OCI-LY7 (cell line): ENCODE measurements at regions not wholly inside any gene's neighbourhood (a gene's known extent, or its start where the extent isn't known, plus 50 kb on each side); places are given as distances from the start of the nearest gene placed in this dataset.
A peak's percentile ranks its signal among the peaks of the same experiment; 100 is the strongest.

Source experiments
- BruUV-seq: library from RNA; stranded (reverse); fragments of 400-500 nt; replicated peaks from 2 replicates; lab custom pipeline; 2021; lab: Mats Ljungman, UMichigan
- CTCF ChIA-PET: fragments of 300-600 bp; sonication (Branson Sonifier 250); formaldehyde crosslinking; loops from one replicate; lab custom pipeline; 2022; ENCODE audit warnings: antibody characterized with exemption; ENCODE audit not compliant: unreplicated experiment; lab: Charles Lee
- POLR2A ChIA-PET: fragments of 300-600 bp; sonication (Branson Sonifier 250); formaldehyde crosslinking; loops from one replicate; lab custom pipeline; 2022; ENCODE audit warnings: antibody characterized with exemption; lab: Charles Lee
- DNase-seq: peaks from one replicate; pipeline ENCODE4 v3.0.0-alpha.2; 2015; ENCODE audit warnings: low spot score
- H2AFZ ChIP-seq: fragments of 200-600 bp; sonication (generic), shearing (Covaris generic); 2 replicates; pipeline ENCODE4 v1.6.1; 2014; ENCODE audit warnings: mild to moderate bottlenecking, antibody characterized with exemption, low read length, moderate library complexity
- H3K27ac ChIP-seq: fragments of 200-600 bp; sonication (generic); 2 replicates; pipeline ENCODE4 v1.5.1; 2014; ENCODE audit warnings: mixed run types, low read depth, mild to moderate bottlenecking, moderate library complexity, low read length, inconsistent platforms; ENCODE audit not compliant: poor library complexity, severe bottlenecking
- H3K36me3 ChIP-seq: fragments of 200-600 bp; sonication (generic); 2 replicates; pipeline ENCODE4 v1.6.1; 2014; ENCODE audit warnings: mild to moderate bottlenecking, antibody characterized with exemption, low read length, moderate library complexity, mixed read lengths; ENCODE audit not compliant: insufficient read depth
- H3K4me1 ChIP-seq: fragments of 200-600 bp; sonication (generic); 2 replicates; pipeline ENCODE4 v1.5.1; 2014; ENCODE audit warnings: mild to moderate bottlenecking, low read length; ENCODE audit not compliant: insufficient read depth, poor library complexity, severe bottlenecking
- H3K4me2 ChIP-seq: fragments of 200-600 bp; sonication (generic); 2 replicates; pipeline ENCODE4 v1.6.1; 2014; ENCODE audit warnings: mild to moderate bottlenecking, low read length
- H3K4me3 ChIP-seq: fragments of 200-600 bp; sonication (generic); 2 replicates; pipeline ENCODE4 v1.5.1; 2014; ENCODE audit warnings: mild to moderate bottlenecking, low read depth, low read length; ENCODE audit not compliant: poor library complexity, severe bottlenecking
- H3K79me2 ChIP-seq: fragments of 200-600 bp; sonication (generic); 2 replicates; pipeline ENCODE4 v1.6.1; 2016; ENCODE audit warnings: low read depth, mild to moderate bottlenecking, low read length, moderate library complexity, mixed read lengths; ENCODE audit not compliant: insufficient read depth
- H3K9me2 ChIP-seq: fragments of 200-600 bp; sonication (generic); 2 replicates; pipeline ENCODE4 v1.6.1; 2016; ENCODE audit warnings: mild to moderate bottlenecking, low read length, mixed read lengths; ENCODE audit not compliant: insufficient read depth
- H3K9me3 ChIP-seq: fragments of 200-600 bp; sonication (generic); 2 replicates; pipeline ENCODE4 v1.6.1; 2014; ENCODE audit warnings: mild to moderate bottlenecking, mixed run types, low read length, mixed read lengths
- H4K20me1 ChIP-seq: fragments of 200-600 bp; sonication (generic); 2 replicates; pipeline ENCODE4 v1.6.1; 2014; ENCODE audit warnings: mild to moderate bottlenecking, antibody characterized with exemption, low read length, moderate library complexity, mixed read lengths; ENCODE audit not compliant: insufficient read depth
- CTCF ChIP-seq: fragments of 200-600 bp; sonication (generic); conservative IDR thresholded peaks from 2 replicates; pipeline ENCODE4 v1.5.1; 2014; ENCODE audit warnings: mild to moderate bottlenecking, antibody characterized with exemption, low read length, moderate library complexity, mixed read lengths
- EZH2phosphoT487 ChIP-seq: fragments of 200-600 bp; sonication (generic); IDR thresholded peaks from 2 replicates; pipeline ENCODE4 v1.6.1; 2018; ENCODE audit warnings: low read depth, borderline replicate concordance, mild to moderate bottlenecking, mixed run types, antibody characterized with exemption, low read length, moderate library complexity, mixed read lengths
- intact Hi-C: fragments of 100-400 bp; cut with micrococcal nuclease; formaldehyde crosslinking; loops from one replicate; pipeline ENCODE4 v1.10.0; 2022; ENCODE audit not compliant: unreplicated experiment

GRCh38 chr22:27197618-27198017 lies 540.2 kb downstream of the MIAT start:
- Histone ChIP-seq H3K4me1 (no peaks in the 10 kb centered on the region), H3K79me2 (no peaks in the 10 kb centered on the region), H3K27ac (no peak overlapping the region), H3K4me2 (no peak overlapping the region), H3K36me3 (no peaks in the 10 kb centered on the region), H3K9me2 (no peaks in the 10 kb centered on the region), H4K20me1 (no peaks in the 10 kb centered on the region), H3K4me3 (no peak overlapping the region), H2AFZ (peak overlapping the region; percentile 23; the same call in 1 of the 2 replicates), H3K9me3 (peaks cover 12% of the 10 kb centered on the region; the same call in 1 of the 2 replicates)
- peak; percentile 7 for DNase-seq
- BruUV-seq, result no TSS peak
- TF ChIP-seq EZH2phosphoT487 (no peak), CTCF (no peak)
- CTCF ChIA-PET, result no interaction called here
- POLR2A ChIA-PET, result no interaction called here
- intact Hi-C loops, result no loop called here

GRCh38 chr22:27198518-27199035 lies 541.2 kb downstream of the MIAT start:
- Histone ChIP-seq H3K27ac (no peak overlapping the region), H3K4me2 (no peak overlapping the region), H3K36me3 (no peaks in the 10 kb centered on the region), H2AFZ (no peak overlapping the region), H3K4me1 (no peaks in the 10 kb centered on the region), H3K79me2 (no peaks in the 10 kb centered on the region), H4K20me1 (no peaks in the 10 kb centered on the region), H3K9me3 (peaks cover 12% of the 10 kb centered on the region; the same call in 1 of the 2 replicates), H3K4me3 (no peak overlapping the region), H3K9me2 (no peaks in the 10 kb centered on the region)
- CTCF ChIA-PET, result no interaction called here
- POLR2A ChIA-PET, result no interaction called here
- TF ChIP-seq EZH2phosphoT487, result no peak
- no peak for TF ChIP-seq CTCF
- BruUV-seq, result no TSS peak
- intact Hi-C loops, result no loop called here
- no peak for DNase-seq

- ChIA-PET CTCF (no interaction called here), POLR2A (no interaction called here)
Measured at GRCh38 chr22:27199354-27199753, 542.0 kb downstream of the MIAT start.

More at GRCh38 chr22:27199354-27199753, 542.0 kb downstream of the MIAT start:
- no peak overlapping the region for H2AFZ ChIP-seq
- H3K79me2 ChIP-seq, result no peaks in the 10 kb centered on the region
- H3K4me2 ChIP-seq, result no peak overlapping the region
- no peak overlapping the region for H3K27ac ChIP-seq
- no peak for DNase-seq
- H3K4me1 ChIP-seq, result no peaks in the 10 kb centered on the region
- no peaks in the 10 kb centered on the region for H3K36me3 ChIP-seq
- H3K9me3 ChIP-seq, result peaks cover 12% of the 10 kb centered on the region; the same call in 1 of the 2 replicates
- no peaks in the 10 kb centered on the region for H3K9me2 ChIP-seq
- no peak overlapping the region for H3K4me3 ChIP-seq
- TF ChIP-seq CTCF (no peak), EZH2phosphoT487 (no peak)
- no TSS peak for BruUV-seq
- intact Hi-C loops, result no loop called here
- H4K20me1 ChIP-seq, result no peaks in the 10 kb centered on the region
